ENCODE measurements at regions not wholly inside any gene's neighbourhood (a gene's known extent, or its start where the extent isn't known, plus 50 kb on each side); places are given as distances from the start of the nearest gene placed in this dataset.

DNA sequence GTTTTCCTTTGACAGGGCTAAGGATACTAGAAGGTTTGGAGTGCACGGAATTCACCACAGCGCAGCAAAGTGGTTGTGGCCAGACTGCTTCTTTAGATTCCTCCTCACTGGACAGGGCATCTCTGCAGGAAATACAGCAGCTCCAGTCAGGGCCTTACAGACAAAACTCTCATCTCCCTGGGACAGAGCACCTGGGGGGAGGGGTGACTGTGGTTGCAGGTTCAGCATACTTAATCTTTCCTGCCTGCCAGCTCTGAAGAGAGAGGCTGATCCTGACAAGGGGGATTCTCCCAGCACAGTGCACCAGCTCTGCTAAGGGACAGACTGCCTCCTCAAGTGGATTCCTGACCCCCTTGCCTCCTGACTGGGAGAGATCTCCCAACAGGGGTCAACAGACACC is 1257.9 kb downstream of the NXPH1 start:
- H3K4me1 ChIP-seq: no peaks in the 10 kb centered on the region
- no peak overlapping the region for H3K4me3 ChIP-seq
- no peaks in the 10 kb centered on the region for H3K27me3 ChIP-seq
- no peak for TF ChIP-seq EP300 (IDR thresholded peaks at IDR 0.05)
- no peak for TF ChIP-seq POLR2A (IDR thresholded peaks at IDR 0.05)
- TF ChIP-seq POLR2AphosphoS5 (IDR thresholded peaks at IDR 0.05): no peak
- TF ChIP-seq, protein P1, sequence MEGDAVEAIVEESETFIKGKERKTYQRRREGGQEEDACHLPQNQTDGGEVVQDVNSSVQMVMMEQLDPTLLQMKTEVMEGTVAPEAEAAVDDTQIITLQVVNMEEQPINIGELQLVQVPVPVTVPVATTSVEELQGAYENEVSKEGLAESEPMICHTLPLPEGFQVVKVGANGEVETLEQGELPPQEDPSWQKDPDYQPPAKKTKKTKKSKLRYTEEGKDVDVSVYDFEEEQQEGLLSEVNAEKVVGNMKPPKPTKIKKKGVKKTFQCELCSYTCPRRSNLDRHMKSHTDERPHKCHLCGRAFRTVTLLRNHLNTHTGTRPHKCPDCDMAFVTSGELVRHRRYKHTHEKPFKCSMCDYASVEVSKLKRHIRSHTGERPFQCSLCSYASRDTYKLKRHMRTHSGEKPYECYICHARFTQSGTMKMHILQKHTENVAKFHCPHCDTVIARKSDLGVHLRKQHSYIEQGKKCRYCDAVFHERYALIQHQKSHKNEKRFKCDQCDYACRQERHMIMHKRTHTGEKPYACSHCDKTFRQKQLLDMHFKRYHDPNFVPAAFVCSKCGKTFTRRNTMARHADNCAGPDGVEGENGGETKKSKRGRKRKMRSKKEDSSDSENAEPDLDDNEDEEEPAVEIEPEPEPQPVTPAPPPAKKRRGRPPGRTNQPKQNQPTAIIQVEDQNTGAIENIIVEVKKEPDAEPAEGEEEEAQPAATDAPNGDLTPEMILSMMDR (IDR thresholded peaks at IDR 0.05): no peak
- no CpG with 5 or more reads among the region's 2 CpGs for WGBS, 2 donors (ENCODE audit: low coverage in 1 of 2)
- H3K27ac ChIP-seq: no peak overlapping the region
- ATAC-seq: no peak
- no peaks in the 10 kb centered on the region for H3K9me3 ChIP-seq
- no peaks in the 10 kb centered on the region for H3K36me3 ChIP-seq

DNA sequence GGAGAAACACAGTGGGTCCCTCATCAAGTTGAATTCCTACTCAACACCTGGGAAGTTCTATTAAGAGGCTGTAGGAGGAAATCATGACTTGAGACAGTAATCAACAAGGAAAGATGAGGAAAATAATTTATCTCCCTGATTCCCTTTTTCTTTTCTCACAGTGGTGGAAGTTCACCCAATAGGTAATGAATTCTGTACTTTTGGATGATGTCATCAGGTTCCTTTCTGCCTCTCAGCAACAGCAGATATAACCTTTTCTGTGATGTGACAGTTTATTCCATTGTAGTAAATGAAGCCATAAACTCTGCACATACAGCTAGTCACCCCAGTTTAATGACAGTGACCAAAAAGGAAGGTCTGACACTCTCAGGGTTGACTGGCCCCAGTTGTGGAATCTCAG is 1265.0 kb downstream of the NXPH1 start:
- TF ChIP-seq, protein P1 (IDR thresholded peaks at IDR 0.05): no peak
- TF ChIP-seq POLR2AphosphoS5 (IDR thresholded peaks at IDR 0.05) (no peak), POLR2A (IDR thresholded peaks at IDR 0.05) (no peak), EP300 (IDR thresholded peaks at IDR 0.05) (no peak)
- no peak overlapping the region for H3K4me3 ChIP-seq
- no peaks in the 10 kb centered on the region for H3K4me1 ChIP-seq
- H3K27me3 ChIP-seq: no peaks in the 10 kb centered on the region
- H3K9me3 ChIP-seq: no peaks in the 10 kb centered on the region
- no peaks in the 10 kb centered on the region for H3K36me3 ChIP-seq
- no peak for ATAC-seq
- no peak overlapping the region for H3K27ac ChIP-seq

DNA sequence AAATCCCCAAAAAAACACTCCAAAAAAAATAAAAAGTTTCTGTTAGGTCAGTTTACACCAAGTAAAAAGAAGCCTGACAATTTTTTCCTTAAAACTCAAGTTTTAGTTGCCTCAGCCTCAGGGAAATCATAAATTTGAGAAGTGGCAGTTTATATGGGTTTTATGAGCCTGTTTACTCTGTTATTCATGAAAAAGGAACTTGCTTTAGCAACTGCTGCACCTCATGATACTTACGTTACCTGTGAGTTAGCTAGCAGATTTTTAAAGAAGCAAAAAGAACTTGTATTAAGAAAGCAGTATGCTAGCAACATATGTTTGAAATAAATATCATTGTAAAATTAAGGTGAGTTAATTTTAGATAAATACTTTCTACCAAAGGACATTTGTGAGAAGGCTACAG is 1264.5 kb upstream of the PHF14 start:
- H3K27me3 ChIP-seq: no peaks in the 10 kb centered on the region
- WGBS, 2 donors (ENCODE audit: low coverage in 1 of 2): 87 to 92% methylated on average over 1 of the region's 1 CpG
- no peaks in the 10 kb centered on the region for H3K4me1 ChIP-seq
- H3K9me3 ChIP-seq: no peaks in the 10 kb centered on the region
- ATAC-seq: no peak
- no peaks in the 10 kb centered on the region for H3K36me3 ChIP-seq
- H3K27ac ChIP-seq: no peak overlapping the region
- H3K4me3 ChIP-seq: no peak overlapping the region
- TF ChIP-seq POLR2AphosphoS5 (IDR thresholded peaks at IDR 0.05) (no peak), POLR2A (IDR thresholded peaks at IDR 0.05) (no peak), EP300 (IDR thresholded peaks at IDR 0.05) (no peak)
- TF ChIP-seq, protein P1 (IDR thresholded peaks at IDR 0.05): no peak

DNA sequence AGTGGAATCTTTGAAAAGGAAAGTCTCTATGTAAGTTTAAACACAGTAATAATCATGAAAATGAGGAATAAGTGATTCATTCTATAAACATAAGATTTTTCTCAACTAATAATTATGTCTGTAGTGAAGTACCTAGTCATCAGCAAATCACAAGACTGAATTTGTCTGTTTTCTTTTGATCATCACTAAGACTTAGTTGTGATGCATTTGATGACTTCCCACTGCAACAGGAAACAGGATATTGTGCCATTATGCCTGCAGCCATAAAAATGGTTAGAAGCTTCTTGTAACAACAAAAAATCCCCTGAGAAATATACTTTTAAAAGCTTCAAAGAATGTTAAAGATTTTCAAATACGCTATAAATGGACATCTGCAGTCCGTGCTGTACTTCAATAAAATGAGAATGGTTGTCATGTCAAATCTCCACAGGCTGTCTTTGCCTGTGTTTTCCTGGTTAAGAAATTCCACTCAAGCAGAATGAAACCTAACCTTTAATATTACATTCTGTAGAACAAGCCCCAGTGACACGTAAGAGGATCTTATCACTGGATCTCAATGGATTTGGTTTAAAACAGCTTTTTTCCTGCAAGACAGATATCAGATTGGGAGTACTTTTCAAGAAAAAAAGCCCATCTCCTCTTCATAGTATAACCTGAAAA is 1262.3 kb upstream of the PHF14 start:
- H3K4me3 ChIP-seq: no peak overlapping the region
- TF ChIP-seq EP300 (IDR thresholded peaks at IDR 0.05) (no peak), POLR2AphosphoS5 (IDR thresholded peaks at IDR 0.05) (no peak), POLR2A (IDR thresholded peaks at IDR 0.05) (no peak)
- TF ChIP-seq, protein P1 (IDR thresholded peaks at IDR 0.05): no peak
- WGBS, 2 donors (ENCODE audit: low coverage in 1 of 2): 62 to 68% methylated on average over 3 of the region's 3 CpGs
- H3K9me3 ChIP-seq: no peaks in the 10 kb centered on the region
- H3K27me3 ChIP-seq: no peaks in the 10 kb centered on the region
- H3K27ac ChIP-seq: no peak overlapping the region
- ATAC-seq: no peak
- no peaks in the 10 kb centered on the region for H3K36me3 ChIP-seq
- H3K4me1 ChIP-seq: no peaks in the 10 kb centered on the region

GRCh38 chr7:9718071-9718661 is 1255.5 kb upstream of the PHF14 start:
- ATAC-seq: no peak
- TF ChIP-seq EP300 (IDR thresholded peaks at IDR 0.05): no peak
- TF ChIP-seq POLR2AphosphoS5 (IDR thresholded peaks at IDR 0.05): no peak
- TF ChIP-seq, protein P1 (IDR thresholded peaks at IDR 0.05): no peak
- TF ChIP-seq POLR2A (IDR thresholded peaks at IDR 0.05): no peak
- H3K27me3 ChIP-seq: no peaks in the 10 kb centered on the region

More at GRCh38 chr7:9718071-9718661, 1255.5 kb upstream of the PHF14 start:
- Histone ChIP-seq H3K4me3 (no peak overlapping the region), H3K36me3 (no peaks in the 10 kb centered on the region), H3K27ac (no peak overlapping the region), H3K4me1 (no peaks in the 10 kb centered on the region), H3K9me3 (no peaks in the 10 kb centered on the region)
